ENCODE measurements at regions not wholly inside any gene's neighbourhood (a gene's known extent, or its start where the extent isn't known, plus 50 kb on each side); places are given as distances from the start of the nearest gene placed in this dataset.

DNA sequence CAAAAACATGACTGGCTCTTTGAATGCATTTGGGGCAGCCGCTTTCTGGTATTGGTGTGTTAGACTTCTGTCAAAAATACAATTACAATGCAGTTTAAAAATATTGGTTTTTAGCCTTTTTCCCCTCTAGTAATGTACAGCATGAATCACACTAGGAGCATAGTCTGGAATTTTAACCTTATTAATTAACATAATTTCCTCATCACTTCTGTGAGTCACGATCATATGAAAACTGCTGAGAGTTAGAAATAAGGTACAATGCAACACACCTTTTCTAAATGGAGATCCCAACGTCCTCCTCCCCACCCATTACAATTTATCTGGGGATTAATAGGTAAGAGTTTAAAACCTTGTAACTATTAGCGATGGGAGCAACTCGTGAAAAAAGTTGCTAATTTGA lies 297.1 kb upstream of the RIMS1 start:
- TF ChIP-seq POLR2A (IDR thresholded peaks at IDR 0.05; ENCODE audit: low read depth, low read length) (no peak), POLR2AphosphoS5 (IDR thresholded peaks at IDR 0.05; ENCODE audit: low read depth, low read length) (no peak)
